WTC11 (cell line): ENCODE measurements at regions not wholly inside any gene's neighbourhood (a gene's known extent, or its start where the extent isn't known, plus 50 kb on each side); places are given as distances from the start of the nearest gene placed in this dataset.

Experiments
- ATAC-seq: fragments of 200-7000 bp; cut with Tn5 transposase; 2 replicates; pipeline ENCODE4 v1.10.0; 2021; ENCODE audit warnings: mild to moderate bottlenecking, moderate library complexity
- CTCF ChIA-PET: fragments of 300-600 bp; sonication (Branson Sonifier 250); formaldehyde crosslinking; loops from one replicate; lab custom pipeline; 2021; ENCODE audit warnings: antibody characterized with exemption; lab: Charles Lee
- POLR2A ChIA-PET: fragments of 350-600 bp; sonication (Branson Sonifier 250); formaldehyde crosslinking; loops from one replicate; lab custom pipeline; 2021; ENCODE audit warnings: antibody characterized with exemption; lab: Charles Lee
- DNase-seq: peaks from one replicate; pipeline ENCODE4 v3.0.0; 2021; ENCODE audit warnings: low spot score
- H3K27ac Mint-ChIP-seq: 2 replicates; pipeline ENCODE4 v1.8.0; 2021; ENCODE audit warnings: mixed read lengths
- H3K27me3 Mint-ChIP-seq: 2 replicates; pipeline ENCODE4 v1.8.0; 2021; ENCODE audit warnings: low read depth, mild to moderate bottlenecking, moderate library complexity, mixed read lengths
- H3K36me3 Mint-ChIP-seq: 2 replicates; pipeline ENCODE4 v1.8.0; 2021; ENCODE audit warnings: mixed read lengths
- H3K4me1 Mint-ChIP-seq: 2 replicates; pipeline ENCODE4 v1.8.0; 2022; ENCODE audit warnings: mixed read lengths
- H3K4me3 Mint-ChIP-seq: 2 replicates; pipeline ENCODE4 v1.8.0; 2021; ENCODE audit warnings: mild to moderate bottlenecking, moderate library complexity, mixed read lengths
- H3K9me3 Mint-ChIP-seq: 2 replicates; pipeline ENCODE4 v1.8.0; 2021; ENCODE audit warnings: mixed read lengths
- ATF1 ChIP-seq: sonication (generic); formaldehyde crosslinking; IDR thresholded peaks from 2 replicates; pipeline ENCODE4 v1.8.1; 2023; ENCODE audit warnings: mild to moderate bottlenecking, moderate library complexity, missing genetic modification reagents
- CBFB ChIP-seq: sonication (generic); formaldehyde crosslinking; IDR thresholded peaks from 2 replicates; pipeline ENCODE4 v1.8.1; 2022; ENCODE audit warnings: mild to moderate bottlenecking, low read depth, missing genetic modification reagents
- ELF4 ChIP-seq: sonication (generic); formaldehyde crosslinking; IDR thresholded peaks from 2 replicates; pipeline ENCODE4 v1.8.1; 2022; ENCODE audit warnings: low read depth, mild to moderate bottlenecking, moderate library complexity, missing genetic modification reagents
- EMX1 ChIP-seq: fragments of 250-450 bp; sonication (Bioruptor Pico); IDR thresholded peaks from 2 replicates; pipeline ENCODE4 v1.8.0; 2021; ENCODE audit warnings: mild to moderate bottlenecking
- FOXJ3 ChIP-seq: sonication (generic); formaldehyde crosslinking; IDR thresholded peaks from 2 replicates; pipeline ENCODE4 v1.9.0; 2021; ENCODE audit warnings: missing genetic modification reagents, mild to moderate bottlenecking, borderline replicate concordance
- FOXP1 ChIP-seq: sonication (generic); formaldehyde crosslinking; IDR thresholded peaks from 2 replicates; pipeline ENCODE4 v1.8.0; 2022; ENCODE audit warnings: missing genetic modification reagents, mild to moderate bottlenecking, moderate library complexity, borderline replicate concordance
- IRF2 ChIP-seq: sonication (generic); formaldehyde crosslinking; IDR thresholded peaks from 2 replicates; pipeline ENCODE4 v1.8.0; 2022; ENCODE audit warnings: low read depth, missing genetic modification reagents, borderline replicate concordance
- RORB ChIP-seq: fragments of 250-450 bp; sonication (Bioruptor Pico); IDR thresholded peaks from 2 replicates; pipeline ENCODE4 v1.9.0; 2021; ENCODE audit warnings: mild to moderate bottlenecking
- SMAD3 ChIP-seq: sonication (generic); formaldehyde crosslinking; IDR thresholded peaks from 2 replicates; pipeline ENCODE4 v1.8.0; 2022; ENCODE audit warnings: missing genetic modification reagents, mild to moderate bottlenecking, borderline replicate concordance
- TCF7 ChIP-seq: sonication (generic); formaldehyde crosslinking; IDR thresholded peaks from 2 replicates; pipeline ENCODE4 v1.8.0; 2022; ENCODE audit warnings: mild to moderate bottlenecking, low read depth, missing genetic modification reagents, moderate library complexity
- TP53 ChIP-seq: sonication (generic); formaldehyde crosslinking; IDR thresholded peaks from 2 replicates; pipeline ENCODE4 v1.8.1; 2023; ENCODE audit warnings: mild to moderate bottlenecking, missing genetic modification reagents
- ZNF396 ChIP-seq: fragments of 250-450 bp; sonication (Bioruptor Pico); IDR thresholded peaks from 2 replicates; pipeline ENCODE4 v1.8.0; 2021; ENCODE audit warnings: mild to moderate bottlenecking, moderate library complexity, borderline replicate concordance
- ZNF423 ChIP-seq: fragments of 250-450 bp; sonication (Bioruptor Pico); IDR thresholded peaks from 2 replicates; pipeline ENCODE4 v2.1.2; 2022; ENCODE audit warnings: mild to moderate bottlenecking, moderate library complexity
- TF ChIP-seq, protein P1 (sequence below): fragments of 250-450 bp; sonication (Bioruptor Pico); IDR thresholded peaks from 2 replicates; pipeline ENCODE4 v1.8.0; 2021; ENCODE audit warnings: mild to moderate bottlenecking
- TF ChIP-seq, protein P2 (sequence below): sonication (generic); formaldehyde crosslinking; IDR thresholded peaks from 2 replicates; pipeline ENCODE4 v1.8.0; 2023; ENCODE audit warnings: missing genetic modification reagents, mild to moderate bottlenecking, borderline replicate concordance
- TF ChIP-seq, protein P3 (sequence below): sonication (generic); formaldehyde crosslinking; IDR thresholded peaks from 2 replicates; pipeline ENCODE4 v1.8.1; 2022; ENCODE audit warnings: low read depth, mild to moderate bottlenecking, moderate library complexity, missing genetic modification reagents, borderline replicate concordance
- TF ChIP-seq, protein P4 (sequence below): fragments of 250-450 bp; sonication (Bioruptor Pico); IDR thresholded peaks from 2 replicates; pipeline ENCODE4 v1.9.0; 2021; ENCODE audit warnings: mild to moderate bottlenecking
- TF ChIP-seq, protein P5 (sequence below): sonication (generic); formaldehyde crosslinking; IDR thresholded peaks from 2 replicates; pipeline ENCODE4 v1.8.1; 2022; ENCODE audit warnings: mild to moderate bottlenecking, moderate library complexity, missing genetic modification reagents
- TF ChIP-seq, protein P6 (sequence below): fragments of 250-450 bp; sonication (Bioruptor Pico); IDR thresholded peaks from 2 replicates; pipeline ENCODE4 v2.1.2; 2022; ENCODE audit warnings: mild to moderate bottlenecking, moderate library complexity
- TF ChIP-seq, protein P7 (sequence below): sonication (generic); formaldehyde crosslinking; IDR thresholded peaks from 2 replicates; pipeline ENCODE4 v1.8.1; 2023; ENCODE audit warnings: mild to moderate bottlenecking, missing genetic modification reagents, moderate library complexity

DNA sequence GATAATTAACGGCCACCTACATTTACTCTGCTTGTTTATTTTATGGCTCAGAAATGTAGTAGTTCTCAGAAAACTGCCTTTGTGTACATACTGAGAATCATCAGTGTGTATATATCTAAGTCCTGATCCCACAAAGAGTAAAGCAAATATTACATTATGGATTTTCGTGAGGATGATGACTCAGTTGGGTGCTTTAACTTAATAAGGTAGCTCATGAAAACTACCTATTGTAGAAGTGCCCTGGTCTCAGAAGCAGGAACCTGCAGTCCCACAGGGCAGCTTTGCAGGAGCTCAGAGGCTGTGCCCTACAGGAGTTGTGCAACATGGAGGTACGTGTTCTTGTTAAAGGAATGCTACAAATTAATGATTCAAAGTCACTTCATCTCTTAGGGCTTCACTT, 108.2 kb downstream of the PLG start:
- H3K27me3 Mint-ChIP-seq = no peaks in the 10 kb centered on the region
- POLR2A ChIA-PET = no interaction called here

DNA sequence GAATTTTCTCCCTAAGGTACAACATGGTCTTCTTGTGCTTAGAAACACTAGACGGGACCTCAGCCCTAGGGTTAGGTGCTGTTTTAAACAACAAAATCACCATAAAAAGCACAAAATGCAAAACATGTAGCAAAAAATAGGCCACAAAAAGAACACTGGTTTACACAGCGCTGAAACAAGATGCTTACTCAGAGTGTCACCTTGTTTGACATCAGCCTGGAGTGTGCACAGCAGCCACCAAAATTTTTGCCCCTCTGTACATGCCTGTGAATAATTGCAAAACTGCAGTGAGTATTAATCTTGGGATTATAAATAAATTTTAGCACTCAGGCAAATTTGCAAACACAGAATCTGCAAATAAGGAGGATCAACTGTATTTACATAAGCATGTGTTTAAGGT, 110.1 kb downstream of the PLG start:
- CTCF ChIA-PET = no interaction called here
- Mint-ChIP-seq H3K4me1 (peaks cover 8% of the 10 kb centered on the region), H3K36me3 (peaks cover 2% of the 10 kb centered on the region; the same call in 1 of the 2 replicates), H3K27ac (no peak overlapping the region), H3K4me3 (no peak overlapping the region), H3K27me3 (no peaks in the 10 kb centered on the region), H3K9me3 (peaks cover 7% of the 10 kb centered on the region)
- DNase-seq (no peak), ATAC-seq (no peak)
- POLR2A ChIA-PET = no interaction called here
- no peak for TF ChIP-seq FOXP1 (CRISPR knock-in tag)
- no peak for TF ChIP-seq ZNF396 (CRISPR knock-in tag)
- no peak for TF ChIP-seq ZNF423 (CRISPR knock-in tag)
- TF ChIP-seq, protein P1, sequence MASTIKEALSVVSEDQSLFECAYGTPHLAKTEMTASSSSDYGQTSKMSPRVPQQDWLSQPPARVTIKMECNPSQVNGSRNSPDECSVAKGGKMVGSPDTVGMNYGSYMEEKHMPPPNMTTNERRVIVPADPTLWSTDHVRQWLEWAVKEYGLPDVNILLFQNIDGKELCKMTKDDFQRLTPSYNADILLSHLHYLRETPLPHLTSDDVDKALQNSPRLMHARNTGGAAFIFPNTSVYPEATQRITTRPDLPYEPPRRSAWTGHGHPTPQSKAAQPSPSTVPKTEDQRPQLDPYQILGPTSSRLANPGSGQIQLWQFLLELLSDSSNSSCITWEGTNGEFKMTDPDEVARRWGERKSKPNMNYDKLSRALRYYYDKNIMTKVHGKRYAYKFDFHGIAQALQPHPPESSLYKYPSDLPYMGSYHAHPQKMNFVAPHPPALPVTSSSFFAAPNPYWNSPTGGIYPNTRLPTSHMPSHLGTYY (CRISPR knock-in tag) = no peak
- TF ChIP-seq SMAD3 (CRISPR knock-in tag) = no peak
- no peak for TF ChIP-seq ELF4 (CRISPR knock-in tag)
- TF ChIP-seq, protein P2, sequence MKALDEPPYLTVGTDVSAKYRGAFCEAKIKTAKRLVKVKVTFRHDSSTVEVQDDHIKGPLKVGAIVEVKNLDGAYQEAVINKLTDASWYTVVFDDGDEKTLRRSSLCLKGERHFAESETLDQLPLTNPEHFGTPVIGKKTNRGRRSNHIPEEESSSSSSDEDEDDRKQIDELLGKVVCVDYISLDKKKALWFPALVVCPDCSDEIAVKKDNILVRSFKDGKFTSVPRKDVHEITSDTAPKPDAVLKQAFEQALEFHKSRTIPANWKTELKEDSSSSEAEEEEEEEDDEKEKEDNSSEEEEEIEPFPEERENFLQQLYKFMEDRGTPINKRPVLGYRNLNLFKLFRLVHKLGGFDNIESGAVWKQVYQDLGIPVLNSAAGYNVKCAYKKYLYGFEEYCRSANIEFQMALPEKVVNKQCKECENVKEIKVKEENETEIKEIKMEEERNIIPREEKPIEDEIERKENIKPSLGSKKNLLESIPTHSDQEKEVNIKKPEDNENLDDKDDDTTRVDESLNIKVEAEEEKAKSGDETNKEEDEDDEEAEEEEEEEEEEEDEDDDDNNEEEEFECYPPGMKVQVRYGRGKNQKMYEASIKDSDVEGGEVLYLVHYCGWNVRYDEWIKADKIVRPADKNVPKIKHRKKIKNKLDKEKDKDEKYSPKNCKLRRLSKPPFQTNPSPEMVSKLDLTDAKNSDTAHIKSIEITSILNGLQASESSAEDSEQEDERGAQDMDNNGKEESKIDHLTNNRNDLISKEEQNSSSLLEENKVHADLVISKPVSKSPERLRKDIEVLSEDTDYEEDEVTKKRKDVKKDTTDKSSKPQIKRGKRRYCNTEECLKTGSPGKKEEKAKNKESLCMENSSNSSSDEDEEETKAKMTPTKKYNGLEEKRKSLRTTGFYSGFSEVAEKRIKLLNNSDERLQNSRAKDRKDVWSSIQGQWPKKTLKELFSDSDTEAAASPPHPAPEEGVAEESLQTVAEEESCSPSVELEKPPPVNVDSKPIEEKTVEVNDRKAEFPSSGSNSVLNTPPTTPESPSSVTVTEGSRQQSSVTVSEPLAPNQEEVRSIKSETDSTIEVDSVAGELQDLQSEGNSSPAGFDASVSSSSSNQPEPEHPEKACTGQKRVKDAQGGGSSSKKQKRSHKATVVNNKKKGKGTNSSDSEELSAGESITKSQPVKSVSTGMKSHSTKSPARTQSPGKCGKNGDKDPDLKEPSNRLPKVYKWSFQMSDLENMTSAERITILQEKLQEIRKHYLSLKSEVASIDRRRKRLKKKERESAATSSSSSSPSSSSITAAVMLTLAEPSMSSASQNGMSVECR (CRISPR knock-in tag) = no peak
- TF ChIP-seq TP53 = no peak
- TF ChIP-seq RORB = no peak
- TF ChIP-seq FOXJ3 = no peak

More for the DNA sequence above, 108.2 kb downstream of the PLG start:
- H3K4me1 Mint-ChIP-seq = peaks cover 13% of the 10 kb centered on the region
- no peak for DNase-seq
- no peak overlapping the region for H3K27ac Mint-ChIP-seq
- ATAC-seq = no peak; the same call in 1 of the 2 replicates
- TF ChIP-seq CBFB = no peak
- no peak for TF ChIP-seq IRF2 (CRISPR knock-in tag)
- TF ChIP-seq, all 79 proteins: peak for 0
- no peaks in the 10 kb centered on the region for H3K36me3 Mint-ChIP-seq
- peaks cover 4% of the 10 kb centered on the region for H3K9me3 Mint-ChIP-seq
- CTCF ChIA-PET = no interaction called here
- H3K4me3 Mint-ChIP-seq = no peak overlapping the region

DNA sequence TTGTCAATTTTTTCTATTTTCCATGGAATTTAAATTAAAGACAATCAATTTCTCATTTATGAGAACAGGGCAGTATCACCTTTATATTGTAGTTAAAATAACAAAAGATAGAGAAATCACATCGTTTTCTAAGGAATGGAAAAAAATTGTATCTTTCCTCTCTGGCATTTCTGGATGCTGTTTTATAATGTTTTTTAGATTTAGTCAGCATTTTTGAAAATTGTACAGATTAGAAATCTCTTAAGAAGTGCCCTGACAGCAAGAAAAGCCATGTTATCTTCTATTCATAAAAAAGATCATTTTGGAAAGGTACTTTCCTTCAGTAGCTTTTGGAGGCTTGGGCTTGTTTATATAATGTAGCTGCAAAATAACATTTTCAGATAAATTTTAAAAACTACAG, 116.9 kb downstream of the PLG start:
- Mint-ChIP-seq H3K9me3 (peaks cover 61% of the 10 kb centered on the region), H3K4me1 (no peaks in the 10 kb centered on the region), H3K27ac (no peak overlapping the region), H3K36me3 (peaks cover 30% of the 10 kb centered on the region), H3K4me3 (no peak overlapping the region), H3K27me3 (no peaks in the 10 kb centered on the region)
- POLR2A ChIA-PET = no interaction called here
- DNase-seq (no peak), ATAC-seq (no peak)
- CTCF ChIA-PET = no interaction called here
- TF ChIP-seq, protein P3, sequence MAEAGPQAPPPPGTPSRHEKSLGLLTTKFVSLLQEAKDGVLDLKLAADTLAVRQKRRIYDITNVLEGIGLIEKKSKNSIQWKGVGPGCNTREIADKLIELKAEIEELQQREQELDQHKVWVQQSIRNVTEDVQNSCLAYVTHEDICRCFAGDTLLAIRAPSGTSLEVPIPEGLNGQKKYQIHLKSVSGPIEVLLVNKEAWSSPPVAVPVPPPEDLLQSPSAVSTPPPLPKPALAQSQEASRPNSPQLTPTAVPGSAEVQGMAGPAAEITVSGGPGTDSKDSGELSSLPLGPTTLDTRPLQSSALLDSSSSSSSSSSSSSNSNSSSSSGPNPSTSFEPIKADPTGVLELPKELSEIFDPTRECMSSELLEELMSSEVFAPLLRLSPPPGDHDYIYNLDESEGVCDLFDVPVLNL (CRISPR knock-in tag) = no peak
- TF ChIP-seq EMX1 (CRISPR knock-in tag) = no peak
- TF ChIP-seq, protein P4, sequence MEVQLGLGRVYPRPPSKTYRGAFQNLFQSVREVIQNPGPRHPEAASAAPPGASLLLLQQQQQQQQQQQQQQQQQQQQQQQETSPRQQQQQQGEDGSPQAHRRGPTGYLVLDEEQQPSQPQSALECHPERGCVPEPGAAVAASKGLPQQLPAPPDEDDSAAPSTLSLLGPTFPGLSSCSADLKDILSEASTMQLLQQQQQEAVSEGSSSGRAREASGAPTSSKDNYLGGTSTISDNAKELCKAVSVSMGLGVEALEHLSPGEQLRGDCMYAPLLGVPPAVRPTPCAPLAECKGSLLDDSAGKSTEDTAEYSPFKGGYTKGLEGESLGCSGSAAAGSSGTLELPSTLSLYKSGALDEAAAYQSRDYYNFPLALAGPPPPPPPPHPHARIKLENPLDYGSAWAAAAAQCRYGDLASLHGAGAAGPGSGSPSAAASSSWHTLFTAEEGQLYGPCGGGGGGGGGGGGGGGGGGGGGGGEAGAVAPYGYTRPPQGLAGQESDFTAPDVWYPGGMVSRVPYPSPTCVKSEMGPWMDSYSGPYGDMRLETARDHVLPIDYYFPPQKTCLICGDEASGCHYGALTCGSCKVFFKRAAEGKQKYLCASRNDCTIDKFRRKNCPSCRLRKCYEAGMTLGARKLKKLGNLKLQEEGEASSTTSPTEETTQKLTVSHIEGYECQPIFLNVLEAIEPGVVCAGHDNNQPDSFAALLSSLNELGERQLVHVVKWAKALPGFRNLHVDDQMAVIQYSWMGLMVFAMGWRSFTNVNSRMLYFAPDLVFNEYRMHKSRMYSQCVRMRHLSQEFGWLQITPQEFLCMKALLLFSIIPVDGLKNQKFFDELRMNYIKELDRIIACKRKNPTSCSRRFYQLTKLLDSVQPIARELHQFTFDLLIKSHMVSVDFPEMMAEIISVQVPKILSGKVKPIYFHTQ = no peak
- TF ChIP-seq, protein P5, sequence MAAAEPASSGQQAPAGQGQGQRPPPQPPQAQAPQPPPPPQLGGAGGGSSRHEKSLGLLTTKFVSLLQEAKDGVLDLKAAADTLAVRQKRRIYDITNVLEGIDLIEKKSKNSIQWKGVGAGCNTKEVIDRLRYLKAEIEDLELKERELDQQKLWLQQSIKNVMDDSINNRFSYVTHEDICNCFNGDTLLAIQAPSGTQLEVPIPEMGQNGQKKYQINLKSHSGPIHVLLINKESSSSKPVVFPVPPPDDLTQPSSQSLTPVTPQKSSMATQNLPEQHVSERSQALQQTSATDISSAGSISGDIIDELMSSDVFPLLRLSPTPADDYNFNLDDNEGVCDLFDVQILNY (CRISPR knock-in tag) = no peak
- TF ChIP-seq, protein P6, sequence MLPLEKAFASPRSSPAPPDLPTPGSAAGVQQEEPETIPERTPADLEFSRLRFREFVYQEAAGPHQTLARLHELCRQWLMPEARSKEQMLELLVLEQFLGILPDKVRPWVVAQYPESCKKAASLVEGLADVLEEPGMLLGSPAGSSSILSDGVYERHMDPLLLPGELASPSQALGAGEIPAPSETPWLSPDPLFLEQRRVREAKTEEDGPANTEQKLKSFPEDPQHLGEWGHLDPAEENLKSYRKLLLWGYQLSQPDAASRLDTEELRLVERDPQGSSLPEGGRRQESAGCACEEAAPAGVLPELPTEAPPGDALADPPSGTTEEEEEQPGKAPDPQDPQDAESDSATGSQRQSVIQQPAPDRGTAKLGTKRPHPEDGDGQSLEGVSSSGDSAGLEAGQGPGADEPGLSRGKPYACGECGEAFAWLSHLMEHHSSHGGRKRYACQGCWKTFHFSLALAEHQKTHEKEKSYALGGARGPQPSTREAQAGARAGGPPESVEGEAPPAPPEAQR (CRISPR knock-in tag) = no peak
- TF ChIP-seq, protein P7, sequence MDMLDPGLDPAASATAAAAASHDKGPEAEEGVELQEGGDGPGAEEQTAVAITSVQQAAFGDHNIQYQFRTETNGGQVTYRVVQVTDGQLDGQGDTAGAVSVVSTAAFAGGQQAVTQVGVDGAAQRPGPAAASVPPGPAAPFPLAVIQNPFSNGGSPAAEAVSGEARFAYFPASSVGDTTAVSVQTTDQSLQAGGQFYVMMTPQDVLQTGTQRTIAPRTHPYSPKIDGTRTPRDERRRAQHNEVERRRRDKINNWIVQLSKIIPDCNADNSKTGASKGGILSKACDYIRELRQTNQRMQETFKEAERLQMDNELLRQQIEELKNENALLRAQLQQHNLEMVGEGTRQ (CRISPR knock-in tag) = no peak
- TF ChIP-seq ATF1 (CRISPR knock-in tag) = no peak
- TF ChIP-seq TCF7 (CRISPR knock-in tag) = no peak
- TF ChIP-seq ZNF423 (CRISPR knock-in tag) = no peak
